HepG2 (cell line): ENCODE measurements at regions not wholly inside any gene's neighbourhood (a gene's known extent, or its start where the extent isn't known, plus 50 kb on each side); places are given as distances from the start of the nearest gene placed in this dataset.

Experiments used
- CBX2 ChIP-seq, 2 experiments: fragments of 200-600 bp in 1 of 2; sonication (generic); formaldehyde crosslinking in 1 of 2; IDR thresholded peaks; 2 replicates each; pipeline versions ENCODE4 v1.7.0 to v1.8.1; 2018 to 2022; ENCODE audit warnings: low read depth in 2 of 2, low read length in 1 of 2, mild to moderate bottlenecking in 1 of 2, missing genetic modification reagents in 1 of 2
- EP300 ChIP-seq, 3 experiments: sonication (generic) in 1 of 3; formaldehyde crosslinking in 1 of 3; IDR thresholded peaks; 2 replicates each; pipeline versions ENCODE4 v1.5.1 to v1.6.1; 2011 to 2020; ENCODE audit warnings: low read depth in 2 of 3, low read length in 2 of 3, borderline replicate concordance in 1 of 3, improper control_type of control experiment in 1 of 3, mild to moderate bottlenecking in 1 of 3, missing genetic modification reagents in 1 of 3, moderate library complexity in 1 of 3
- HCFC1 ChIP-seq: fragments of 150-350 bp; IDR thresholded peaks from 2 replicates; pipeline ENCODE4 v1.6.1; 2014; ENCODE audit warnings: low read depth, low read length
- HNRNPH1 ChIP-seq: fragments of 200-400 bp; formaldehyde crosslinking; optimal IDR thresholded peaks from 2 replicates; pipeline ENCODE3; 2017; ENCODE audit warnings: mild to moderate bottlenecking, low read depth, low read length
- SMC3 ChIP-seq: IDR thresholded peaks from 2 replicates; pipeline ENCODE4 v1.6.1; 2011; ENCODE audit warnings: low read length, improper control_type of control experiment
- SOX6 ChIP-seq, 2 experiments: fragments of 450-650 bp in 1 of 2; sonication (generic) in 1 of 2; formaldehyde crosslinking in 1 of 2; IDR thresholded peaks; 2 replicates each; pipeline versions ENCODE4 v1.4.0 to v1.6.1; 2017 to 2020; ENCODE audit warnings: antibody characterized with exemption in 1 of 2, mild to moderate bottlenecking in 1 of 2, missing genetic modification reagents in 1 of 2
- ZBTB21 ChIP-seq: sonication (generic); formaldehyde crosslinking; IDR thresholded peaks from 2 replicates; pipeline ENCODE4 v1.4.0; 2020; ENCODE audit warnings: missing genetic modification reagents
- ZNF121 ChIP-seq: sonication (generic); formaldehyde crosslinking; IDR thresholded peaks from 2 replicates; pipeline ENCODE4 v1.5.0; 2020; ENCODE audit warnings: mild to moderate bottlenecking, missing genetic modification reagents
- ZNF792 ChIP-seq: IDR thresholded peaks from 2 replicates; pipeline ENCODE4 v1.6.1; 2016
- TF ChIP-seq, protein P1 (sequence below): sonication (generic); formaldehyde crosslinking; IDR thresholded peaks from 2 replicates; pipeline ENCODE4 v1.5.0; 2020; ENCODE audit warnings: mild to moderate bottlenecking, missing genetic modification reagents, moderate library complexity
- TF ChIP-seq, protein P2 (sequence below): sonication (generic); formaldehyde crosslinking; IDR thresholded peaks from 2 replicates; pipeline ENCODE4 v1.4.0; 2020; ENCODE audit warnings: missing genetic modification reagents, mild to moderate bottlenecking, borderline replicate concordance
- TF ChIP-seq, protein P3 (sequence below): sonication (generic); formaldehyde crosslinking; IDR thresholded peaks from 2 replicates; pipeline ENCODE4 v1.5.0; 2020; ENCODE audit warnings: mild to moderate bottlenecking, missing genetic modification reagents

- TF ChIP-seq, protein P1, sequence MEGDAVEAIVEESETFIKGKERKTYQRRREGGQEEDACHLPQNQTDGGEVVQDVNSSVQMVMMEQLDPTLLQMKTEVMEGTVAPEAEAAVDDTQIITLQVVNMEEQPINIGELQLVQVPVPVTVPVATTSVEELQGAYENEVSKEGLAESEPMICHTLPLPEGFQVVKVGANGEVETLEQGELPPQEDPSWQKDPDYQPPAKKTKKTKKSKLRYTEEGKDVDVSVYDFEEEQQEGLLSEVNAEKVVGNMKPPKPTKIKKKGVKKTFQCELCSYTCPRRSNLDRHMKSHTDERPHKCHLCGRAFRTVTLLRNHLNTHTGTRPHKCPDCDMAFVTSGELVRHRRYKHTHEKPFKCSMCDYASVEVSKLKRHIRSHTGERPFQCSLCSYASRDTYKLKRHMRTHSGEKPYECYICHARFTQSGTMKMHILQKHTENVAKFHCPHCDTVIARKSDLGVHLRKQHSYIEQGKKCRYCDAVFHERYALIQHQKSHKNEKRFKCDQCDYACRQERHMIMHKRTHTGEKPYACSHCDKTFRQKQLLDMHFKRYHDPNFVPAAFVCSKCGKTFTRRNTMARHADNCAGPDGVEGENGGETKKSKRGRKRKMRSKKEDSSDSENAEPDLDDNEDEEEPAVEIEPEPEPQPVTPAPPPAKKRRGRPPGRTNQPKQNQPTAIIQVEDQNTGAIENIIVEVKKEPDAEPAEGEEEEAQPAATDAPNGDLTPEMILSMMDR (CRISPR knock-in tag), result no peak
- TF ChIP-seq HNRNPH1, result no peak
- TF ChIP-seq, protein P2, sequence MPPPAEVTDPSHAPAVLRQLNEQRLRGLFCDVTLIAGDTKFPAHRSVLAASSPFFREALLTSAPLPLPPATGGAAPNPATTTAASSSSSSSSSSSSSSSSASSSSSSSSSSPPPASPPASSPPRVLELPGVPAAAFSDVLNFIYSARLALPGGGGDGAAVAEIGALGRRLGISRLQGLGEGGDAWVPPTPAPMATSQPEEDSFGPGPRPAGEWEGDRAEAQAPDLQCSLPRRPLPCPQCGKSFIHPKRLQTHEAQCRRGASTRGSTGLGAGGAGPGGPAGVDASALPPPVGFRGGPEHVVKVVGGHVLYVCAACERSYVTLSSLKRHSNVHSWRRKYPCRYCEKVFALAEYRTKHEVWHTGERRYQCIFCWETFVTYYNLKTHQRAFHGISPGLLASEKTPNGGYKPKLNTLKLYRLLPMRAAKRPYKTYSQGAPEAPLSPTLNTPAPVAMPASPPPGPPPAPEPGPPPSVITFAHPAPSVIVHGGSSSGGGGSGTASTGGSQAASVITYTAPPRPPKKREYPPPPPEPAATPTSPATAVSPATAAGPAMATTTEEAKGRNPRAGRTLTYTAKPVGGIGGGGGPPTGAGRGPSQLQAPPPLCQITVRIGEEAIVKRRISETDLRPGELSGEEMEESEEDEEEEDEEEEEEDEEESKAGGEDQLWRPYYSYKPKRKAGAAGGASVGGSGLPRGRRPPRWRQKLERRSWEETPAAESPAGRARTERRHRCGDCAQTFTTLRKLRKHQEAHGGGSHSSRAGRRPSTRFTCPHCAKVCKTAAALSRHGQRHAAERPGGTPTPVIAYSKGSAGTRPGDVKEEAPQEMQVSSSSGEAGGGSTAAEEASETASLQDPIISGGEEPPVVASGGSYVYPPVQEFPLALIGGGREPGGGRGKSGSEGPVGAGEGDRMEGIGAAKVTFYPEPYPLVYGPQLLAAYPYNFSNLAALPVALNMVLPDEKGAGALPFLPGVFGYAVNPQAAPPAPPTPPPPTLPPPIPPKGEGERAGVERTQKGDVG, result no peak
- TF ChIP-seq SOX6 (IDR thresholded peaks at IDR 0.05), result no peak
- TF ChIP-seq SOX6 (CRISPR knock-in tag; IDR thresholded peaks at IDR 0.05), result no peak
- TF ChIP-seq CBX2 (IDR thresholded peaks at IDR 0.05; ENCODE audit: low read depth, low read length), result no peak
- TF ChIP-seq CBX2 (CRISPR knock-in tag; IDR thresholded peaks at IDR 0.05; ENCODE audit: low read depth), result no peak
- TF ChIP-seq SMC3, result no peak
- TF ChIP-seq HCFC1, result no peak
- TF ChIP-seq EP300 (IDR thresholded peaks at IDR 0.05; ENCODE audit: low read depth in 2 of 2, low read length in 2 of 2), result no peak
- TF ChIP-seq EP300 (CRISPR knock-in tag; IDR thresholded peaks at IDR 0.05; ENCODE audit: borderline replicate concordance), result no peak
- TF ChIP-seq, protein P3, sequence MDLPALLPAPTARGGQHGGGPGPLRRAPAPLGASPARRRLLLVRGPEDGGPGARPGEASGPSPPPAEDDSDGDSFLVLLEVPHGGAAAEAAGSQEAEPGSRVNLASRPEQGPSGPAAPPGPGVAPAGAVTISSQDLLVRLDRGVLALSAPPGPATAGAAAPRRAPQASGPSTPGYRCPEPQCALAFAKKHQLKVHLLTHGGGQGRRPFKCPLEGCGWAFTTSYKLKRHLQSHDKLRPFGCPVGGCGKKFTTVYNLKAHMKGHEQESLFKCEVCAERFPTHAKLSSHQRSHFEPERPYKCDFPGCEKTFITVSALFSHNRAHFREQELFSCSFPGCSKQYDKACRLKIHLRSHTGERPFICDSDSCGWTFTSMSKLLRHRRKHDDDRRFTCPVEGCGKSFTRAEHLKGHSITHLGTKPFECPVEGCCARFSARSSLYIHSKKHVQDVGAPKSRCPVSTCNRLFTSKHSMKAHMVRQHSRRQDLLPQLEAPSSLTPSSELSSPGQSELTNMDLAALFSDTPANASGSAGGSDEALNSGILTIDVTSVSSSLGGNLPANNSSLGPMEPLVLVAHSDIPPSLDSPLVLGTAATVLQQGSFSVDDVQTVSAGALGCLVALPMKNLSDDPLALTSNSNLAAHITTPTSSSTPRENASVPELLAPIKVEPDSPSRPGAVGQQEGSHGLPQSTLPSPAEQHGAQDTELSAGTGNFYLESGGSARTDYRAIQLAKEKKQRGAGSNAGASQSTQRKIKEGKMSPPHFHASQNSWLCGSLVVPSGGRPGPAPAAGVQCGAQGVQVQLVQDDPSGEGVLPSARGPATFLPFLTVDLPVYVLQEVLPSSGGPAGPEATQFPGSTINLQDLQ, result no peak
- no peak for TF ChIP-seq ZNF121 (CRISPR knock-in tag)
- no peak for TF ChIP-seq ZNF792
- no peak for TF ChIP-seq ZBTB21
Measured at GRCh38 chr3:3305841-3306240, 126.3 kb upstream of the CRBN start.
